GM11168 (cell line): ENCODE measurements at regions not wholly inside any gene's neighbourhood (a gene's known extent, or its start where the extent isn't known, plus 50 kb on each side); places are given as distances from the start of the nearest gene placed in this dataset.
"Not testable (repeated sequence)": the region's sequence is repeated elsewhere in the genome, so short reads cannot be mapped to it uniquely, and the experiment has no call there.

Experiments
- in situ Hi-C: fragments of 300-500 bp; cut with MboI; formaldehyde crosslinking; loops from one replicate; pipeline ENCODE4 v1.12.0; 2022; ENCODE audit warnings: low sequenced_read_pairs; ENCODE audit not compliant: unreplicated experiment

- in situ Hi-C loops: not testable (repeated sequence)
Observed at GRCh38 chr6:26795474-26796307, 136.1 kb upstream of the ZNF322 start.

- in situ Hi-C loops: not testable (repeated sequence)
Observed at GRCh38 chr6:26799903-26800633, 140.5 kb upstream of the ZNF322 start.

- in situ Hi-C loops: not testable (repeated sequence)
Observed at GRCh38 chr6:26803762-26804161, 144.2 kb upstream of the ZNF322 start.

GRCh38 chr6:26811486-26812116, 152.1 kb upstream of the ZNF322 start:
- in situ Hi-C loops: not testable (repeated sequence)

GRCh38 chr6:26818640-26819225, 159.2 kb upstream of the ZNF322 start:
- in situ Hi-C loops: not testable (repeated sequence)

- in situ Hi-C loops: loop anchor here (10.0 kb wide), 1 partner anchor 163 kb away; no protein-coding TSS in a partner anchor
Observed at GRCh38 chr6:26827965-26828364, 168.4 kb upstream of the ZNF322 start.

- in situ Hi-C loops: loop anchor here (10.0 kb wide), 1 partner anchor 165 kb away; no protein-coding TSS in a partner anchor
Observed at GRCh38 chr6:26829480-26829879, 169.9 kb upstream of the ZNF322 start.

- in situ Hi-C loops: not testable (repeated sequence)
Observed at GRCh38 chr6:26830992-26831391, 171.4 kb upstream of the ZNF322 start.

GRCh38 chr6:26835707-26836106, 176.2 kb upstream of the ZNF322 start:
- in situ Hi-C loops: not testable (repeated sequence)

- in situ Hi-C loops: not testable (repeated sequence)
Observed at GRCh38 chr6:26836657-26837056, 177.1 kb upstream of the ZNF322 start.

- in situ Hi-C loops: not testable (repeated sequence)
Observed at GRCh38 chr6:26844823-26845222, 185.3 kb upstream of the ZNF322 start.

- in situ Hi-C loops: not testable (repeated sequence)
Observed at GRCh38 chr6:26857289-26857688, 197.7 kb upstream of the ZNF322 start.

- in situ Hi-C loops: not testable (repeated sequence)
Observed at GRCh38 chr6:26859067-26859770, 199.7 kb upstream of the ZNF322 start.

GRCh38 chr6:26859771-26860163, 200.2 kb upstream of the ZNF322 start:
- in situ Hi-C loops: not testable (repeated sequence)

- in situ Hi-C loops: not testable (repeated sequence)
Observed at GRCh38 chr6:26861913-26862312, 202.4 kb upstream of the ZNF322 start.

- in situ Hi-C loops: not testable (repeated sequence)
Observed at GRCh38 chr6:26863641-26864040, 204.1 kb upstream of the ZNF322 start.

GRCh38 chr6:26898785-26899184, 239.2 kb upstream of the ZNF322 start:
- in situ Hi-C loops: not testable (repeated sequence)

GRCh38 chr6:26924206-26924605, 264.7 kb upstream of the ZNF322 start:
- in situ Hi-C loops: not testable (repeated sequence)

GRCh38 chr6:26928190-26928589, 268.6 kb upstream of the ZNF322 start:
- in situ Hi-C loops: not testable (repeated sequence)

- in situ Hi-C loops: not testable (repeated sequence)
Observed at GRCh38 chr6:26937258-26937657, 277.7 kb upstream of the ZNF322 start.
